ENCODE measurements at regions not wholly inside any gene's neighbourhood (a gene's known extent, or its start where the extent isn't known, plus 50 kb on each side); places are given as distances from the start of the nearest gene placed in this dataset.
"Not testable (repeated sequence)": the region's sequence is repeated elsewhere in the genome, so short reads cannot be mapped to it uniquely, and the experiment has no call there.

GRCh38 chr9:62810811-62811315 is 1621.0 kb downstream of the SPATA31A7 start:
- H3K4me3 ChIP-seq (ENCODE audit: low read length); H3K4me1 ChIP-seq (ENCODE audit: control insufficient read depth, insufficient read depth, low read length); H3K4me2 ChIP-seq (ENCODE audit: low read length); H3K36me3 ChIP-seq (ENCODE audit: insufficient read depth, low read length); H3K27me3 ChIP-seq (ENCODE audit: control insufficient read depth, insufficient read depth, low read length); H3K9ac ChIP-seq (ENCODE audit: low read depth, low read length); H3K9me3 ChIP-seq (replicated peaks; ENCODE audit: low read length): not testable (repeated sequence)

- H3K9ac ChIP-seq (ENCODE audit: low read depth, low read length); H3K9me3 ChIP-seq (replicated peaks; ENCODE audit: low read length); H3K4me2 ChIP-seq (ENCODE audit: low read length); H3K4me3 ChIP-seq (ENCODE audit: low read length); H3K4me1 ChIP-seq (ENCODE audit: control insufficient read depth, insufficient read depth, low read length); H3K36me3 ChIP-seq (ENCODE audit: insufficient read depth, low read length); H3K27me3 ChIP-seq (ENCODE audit: control insufficient read depth, insufficient read depth, low read length): not testable (repeated sequence)
Observed at GRCh38 chr9:62815436-62815835, 1625.6 kb downstream of the SPATA31A7 start.

- H3K4me2 ChIP-seq (ENCODE audit: low read length); H3K27me3 ChIP-seq (ENCODE audit: control insufficient read depth, insufficient read depth, low read length); H3K36me3 ChIP-seq (ENCODE audit: insufficient read depth, low read length); H3K9ac ChIP-seq (ENCODE audit: low read depth, low read length); H3K4me3 ChIP-seq (ENCODE audit: low read length); H3K4me1 ChIP-seq (ENCODE audit: control insufficient read depth, insufficient read depth, low read length); H3K9me3 ChIP-seq (replicated peaks; ENCODE audit: low read length): not testable (repeated sequence)
Observed at GRCh38 chr9:62816331-62816730, 1626.5 kb downstream of the SPATA31A7 start.

DNA sequence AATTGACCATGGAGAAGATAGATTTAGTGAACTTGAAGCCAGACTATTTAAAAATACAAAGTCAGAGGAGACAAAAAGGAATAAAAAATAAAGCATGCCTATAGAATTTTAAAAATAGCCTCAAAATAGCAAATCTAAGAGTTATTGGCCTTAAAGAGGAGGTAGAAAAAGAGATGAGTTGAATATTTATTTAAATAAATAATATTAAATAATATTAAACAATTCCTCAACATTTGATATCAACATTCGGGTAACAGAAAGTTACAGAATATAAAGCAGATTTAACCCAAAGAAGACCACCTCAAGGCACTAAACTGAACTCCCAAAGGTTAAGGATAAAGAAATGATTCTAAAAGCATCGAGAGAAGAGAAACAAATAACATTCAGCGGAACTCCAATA is 1627.4 kb downstream of the SPATA31A7 start:
- H3K4me3 ChIP-seq (ENCODE audit: low read length); H3K36me3 ChIP-seq (ENCODE audit: insufficient read depth, low read length); H3K9me3 ChIP-seq (replicated peaks; ENCODE audit: low read length); H3K4me2 ChIP-seq (ENCODE audit: low read length); H3K4me1 ChIP-seq (ENCODE audit: control insufficient read depth, insufficient read depth, low read length); H3K9ac ChIP-seq (ENCODE audit: low read depth, low read length); H3K27me3 ChIP-seq (ENCODE audit: control insufficient read depth, insufficient read depth, low read length): not testable (repeated sequence)

- H3K4me3 ChIP-seq (ENCODE audit: low read length); H3K27me3 ChIP-seq (ENCODE audit: control insufficient read depth, insufficient read depth, low read length); H3K9me3 ChIP-seq (replicated peaks; ENCODE audit: low read length); H3K4me2 ChIP-seq (ENCODE audit: low read length); H3K9ac ChIP-seq (ENCODE audit: low read depth, low read length); H3K36me3 ChIP-seq (ENCODE audit: insufficient read depth, low read length); H3K4me1 ChIP-seq (ENCODE audit: control insufficient read depth, insufficient read depth, low read length): not testable (repeated sequence)
Observed at GRCh38 chr9:62822185-62822584, 1632.3 kb downstream of the SPATA31A7 start.

DNA sequence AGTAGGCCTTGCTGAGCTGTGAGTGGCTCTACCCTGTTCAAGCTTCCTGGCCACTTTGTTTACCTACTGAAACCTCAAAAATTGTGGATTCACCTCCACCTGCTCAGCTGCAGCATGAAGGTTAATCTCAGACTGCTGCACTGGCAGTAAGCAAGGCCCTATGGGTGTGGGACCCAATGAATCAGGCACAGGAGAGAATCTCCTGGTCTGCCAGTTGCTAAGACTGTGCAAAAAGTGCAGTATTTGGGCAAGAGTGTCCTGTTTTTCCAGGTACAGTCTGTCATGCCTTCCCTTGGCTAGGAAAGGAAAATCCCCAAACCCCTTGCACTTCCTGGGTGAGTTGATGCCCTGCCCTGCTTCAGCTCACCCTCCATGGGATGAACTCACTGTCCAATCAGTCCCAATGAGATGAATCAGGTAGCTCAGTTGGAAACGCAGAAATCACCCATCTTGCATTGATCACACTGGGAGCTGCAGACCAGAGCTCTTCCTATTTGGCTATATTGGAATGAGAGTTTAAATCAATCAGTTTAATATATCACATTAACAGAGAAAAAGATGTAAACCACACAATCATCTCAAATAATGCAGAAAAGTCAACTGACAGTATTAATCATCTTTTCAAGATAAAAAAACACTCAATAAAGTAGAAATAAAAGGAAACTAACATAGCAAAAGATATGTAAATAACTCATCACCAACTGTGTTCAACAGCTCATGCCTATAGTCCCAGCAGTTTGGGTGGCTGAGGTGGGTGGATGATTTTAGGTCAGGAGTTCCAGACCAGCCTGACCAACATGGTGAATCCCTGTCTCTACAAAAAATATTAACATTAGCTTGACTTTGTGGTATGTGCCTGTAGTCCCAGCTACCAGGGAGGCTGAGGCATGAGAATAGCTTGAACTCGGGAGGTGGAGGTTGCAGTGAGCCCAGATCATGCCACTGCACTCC is 1638.4 kb downstream of the SPATA31A7 start:
- H3K9me3 ChIP-seq (replicated peaks; ENCODE audit: low read length); H3K9ac ChIP-seq (ENCODE audit: low read depth, low read length); H3K4me1 ChIP-seq (ENCODE audit: control insufficient read depth, insufficient read depth, low read length); H3K4me2 ChIP-seq (ENCODE audit: low read length); H3K36me3 ChIP-seq (ENCODE audit: insufficient read depth, low read length); H3K4me3 ChIP-seq (ENCODE audit: low read length); H3K27me3 ChIP-seq (ENCODE audit: control insufficient read depth, insufficient read depth, low read length): not testable (repeated sequence)

DNA sequence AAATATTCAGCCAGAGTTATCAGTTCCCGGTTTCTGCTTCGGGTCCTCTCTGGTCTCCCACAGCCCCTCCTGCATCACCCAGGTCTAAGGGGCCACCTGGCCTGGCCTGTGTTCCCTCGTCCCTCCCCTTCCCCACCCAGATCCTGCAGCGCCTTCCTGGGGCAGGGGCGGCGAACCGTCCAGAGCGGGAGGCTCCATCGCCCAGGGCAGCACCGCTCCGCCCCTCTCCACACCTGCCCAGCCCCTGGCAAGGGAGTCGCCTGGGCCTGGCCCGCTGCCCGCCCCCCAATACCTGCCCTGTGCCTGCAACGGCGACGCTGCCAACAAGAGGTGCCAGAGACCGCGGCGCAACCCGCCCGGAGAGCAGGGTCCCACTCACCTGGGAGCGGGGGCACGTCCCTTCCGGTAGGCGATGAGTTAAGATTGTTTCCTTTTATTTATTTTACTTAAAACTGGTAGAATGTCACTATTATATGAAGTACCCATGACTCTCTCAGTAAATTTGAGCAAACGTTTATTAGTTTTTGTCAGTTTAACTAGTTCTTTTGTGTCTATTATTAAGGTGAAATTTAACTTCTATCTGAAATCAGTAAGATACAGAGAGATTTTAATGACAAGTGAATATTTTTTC is 1641.1 kb downstream of the SPATA31A7 start:
- H3K4me3 ChIP-seq (ENCODE audit: low read length); H3K9ac ChIP-seq (ENCODE audit: low read depth, low read length); H3K36me3 ChIP-seq (ENCODE audit: insufficient read depth, low read length); H3K4me2 ChIP-seq (ENCODE audit: low read length); H3K9me3 ChIP-seq (replicated peaks; ENCODE audit: low read length); H3K27me3 ChIP-seq (ENCODE audit: control insufficient read depth, insufficient read depth, low read length); H3K4me1 ChIP-seq (ENCODE audit: control insufficient read depth, insufficient read depth, low read length): not testable (repeated sequence)

GRCh38 chr9:62833323-62834200 is 1643.7 kb downstream of the SPATA31A7 start:
- not testable (repeated sequence) for H3K27me3 ChIP-seq (ENCODE audit: control insufficient read depth, insufficient read depth, low read length); H3K4me2 ChIP-seq (ENCODE audit: low read length); H3K4me1 ChIP-seq (ENCODE audit: control insufficient read depth, insufficient read depth, low read length); H3K9ac ChIP-seq (ENCODE audit: low read depth, low read length); H3K4me3 ChIP-seq (ENCODE audit: low read length); H3K9me3 ChIP-seq (replicated peaks; ENCODE audit: low read length); H3K36me3 ChIP-seq (ENCODE audit: insufficient read depth, low read length)

GRCh38 chr9:62837254-62837911 is 1647.5 kb downstream of the SPATA31A7 start:
- Histone ChIP-seq H3K4me3 (ENCODE audit: low read length) (peak overlapping the region; percentile 59), H3K4me2 (ENCODE audit: low read length) (peak overlapping the region; percentile 93)
- not testable (repeated sequence) for H3K27me3 ChIP-seq (ENCODE audit: control insufficient read depth, insufficient read depth, low read length); H3K9ac ChIP-seq (ENCODE audit: low read depth, low read length); H3K9me3 ChIP-seq (replicated peaks; ENCODE audit: low read length); H3K36me3 ChIP-seq (ENCODE audit: insufficient read depth, low read length); H3K4me1 ChIP-seq (ENCODE audit: control insufficient read depth, insufficient read depth, low read length)

DNA sequence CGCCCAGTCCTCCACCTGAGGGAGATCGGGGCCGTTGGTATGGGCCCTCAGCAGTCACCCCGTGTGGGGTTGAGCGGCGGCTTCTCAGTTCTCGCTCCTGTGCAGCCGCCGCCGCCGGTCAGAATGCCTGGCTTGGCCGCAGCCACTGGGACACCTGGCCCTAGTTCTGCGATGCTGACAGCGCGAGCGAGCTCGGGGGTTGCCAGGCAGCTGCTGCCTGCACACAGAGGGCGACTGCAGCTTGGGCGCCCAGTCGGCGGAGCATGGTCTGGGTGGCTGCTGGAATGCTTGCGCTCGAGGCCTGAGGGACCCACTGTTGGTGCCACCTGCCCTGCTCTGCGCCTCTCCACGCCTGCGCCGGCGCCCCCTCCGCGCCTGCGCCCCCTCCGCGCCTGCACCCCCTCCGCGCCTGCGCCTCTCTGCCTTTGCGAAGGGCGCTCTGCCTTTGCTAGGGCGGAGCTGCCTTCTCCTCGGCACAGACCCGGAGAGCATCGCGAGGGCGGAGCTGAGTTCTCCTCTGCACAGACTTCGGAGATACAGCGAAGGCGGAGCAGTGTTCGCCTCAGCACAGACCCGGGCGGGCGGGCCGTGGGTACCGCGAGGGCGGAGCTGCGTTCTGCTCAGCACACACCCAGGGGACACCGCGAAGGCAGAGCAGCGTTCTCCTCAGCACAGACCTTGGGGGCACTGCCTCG is 1648.3 kb downstream of the SPATA31A7 start:
- H3K9me3 ChIP-seq (replicated peaks; ENCODE audit: low read length); H3K4me1 ChIP-seq (ENCODE audit: control insufficient read depth, insufficient read depth, low read length); H3K36me3 ChIP-seq (ENCODE audit: insufficient read depth, low read length); H3K27me3 ChIP-seq (ENCODE audit: control insufficient read depth, insufficient read depth, low read length); H3K9ac ChIP-seq (ENCODE audit: low read depth, low read length): not testable (repeated sequence)
- H3K4me3 ChIP-seq (ENCODE audit: low read length), result peak overlapping the region; percentile 77
- H3K4me2 ChIP-seq (ENCODE audit: low read length), result peak overlapping the region; percentile 93
